OCI-LY1 (cell line): ENCODE measurements at regions not wholly inside any gene's neighbourhood (a gene's known extent, or its start where the extent isn't known, plus 50 kb on each side); places are given as distances from the start of the nearest gene placed in this dataset.

Experiments used
- H2AFZ ChIP-seq: fragments of 200-600 bp; sonication (generic), shearing (Covaris generic); 2 replicates; pipeline ENCODE4 v1.6.0; 2014; ENCODE audit warnings: antibody characterized with exemption, mild to moderate bottlenecking, low read length
- H3F3A ChIP-seq: fragments of 200-600 bp; sonication (generic), shearing (Covaris generic); 2 replicates; pipeline ENCODE4 v1.6.0; 2014; ENCODE audit warnings: mild to moderate bottlenecking, antibody characterized with exemption, low read length, moderate library complexity; ENCODE audit not compliant: insufficient read depth
- H3K27ac ChIP-seq: fragments of 200-600 bp; sonication (generic); 2 replicates; pipeline ENCODE4 v1.5.1; 2014; ENCODE audit warnings: low read length, mixed run types, mild to moderate bottlenecking, low read depth; ENCODE audit not compliant: poor library complexity, severe bottlenecking
- H3K27me3 ChIP-seq: fragments of 200-600 bp; sonication (generic); 2 replicates; pipeline ENCODE4 v1.6.0; 2014; ENCODE audit warnings: antibody characterized with exemption, mild to moderate bottlenecking, low read length, moderate library complexity; ENCODE audit not compliant: insufficient read depth
- H3K36me3 ChIP-seq: fragments of 200-600 bp; sonication (generic); 2 replicates; pipeline ENCODE4 v1.6.1; 2014; ENCODE audit warnings: mild to moderate bottlenecking, antibody characterized with exemption, low read length, moderate library complexity, mixed read lengths; ENCODE audit not compliant: insufficient read depth
- H3K4me1 ChIP-seq: fragments of 200-600 bp; sonication (generic); 2 replicates; pipeline ENCODE4 v1.5.1; 2014; ENCODE audit warnings: mild to moderate bottlenecking, low read length, moderate library complexity; ENCODE audit not compliant: insufficient read depth, severe bottlenecking
- H3K4me2 ChIP-seq: fragments of 200-600 bp; sonication (generic), shearing (Covaris generic); 2 replicates; pipeline ENCODE4 v1.6.1; 2014; ENCODE audit warnings: low read length
- H3K4me3 ChIP-seq: fragments of 200-600 bp; sonication (generic); 2 replicates; pipeline ENCODE4 v1.5.1; 2014; ENCODE audit warnings: low read length, low read depth, mild to moderate bottlenecking, mixed read lengths; ENCODE audit not compliant: poor library complexity, severe bottlenecking
- H3K79me2 ChIP-seq: fragments of 200-600 bp; shearing (Covaris generic); 2 replicates; pipeline ENCODE4 v1.6.1; 2016; ENCODE audit warnings: mixed run types, low read length, mixed read lengths; ENCODE audit not compliant: insufficient read depth
- H3K9ac ChIP-seq: fragments of 200-600 bp; sonication (generic), shearing (Covaris generic); 2 replicates; pipeline ENCODE4 v1.6.1; 2014; ENCODE audit warnings: mild to moderate bottlenecking, low read length, mixed read lengths
- H3K9me2 ChIP-seq: fragments of 200-600 bp; sonication (generic), shearing (Covaris generic); 2 replicates; pipeline ENCODE4 v1.6.1; 2014; ENCODE audit warnings: low read depth, mild to moderate bottlenecking, low read length, mixed read lengths
- H3K9me3 ChIP-seq: fragments of 200-600 bp; shearing (Covaris generic); 2 replicates; pipeline ENCODE4 v1.6.1; 2014; ENCODE audit warnings: low read length, mixed read lengths
- H4K20me1 ChIP-seq: fragments of 200-600 bp; sonication (generic), shearing (Covaris generic); 2 replicates; pipeline ENCODE4 v1.6.0; 2016; ENCODE audit warnings: mild to moderate bottlenecking, low read length; ENCODE audit not compliant: insufficient read depth
- EZH2 ChIP-seq: fragments of 200-600 bp; sonication (generic), shearing (Covaris generic); IDR thresholded peaks from 2 replicates; pipeline ENCODE4 v1.8.0; 2017; ENCODE audit warnings: borderline replicate concordance, mixed run types, mild to moderate bottlenecking, antibody characterized with exemption, low read length, moderate library complexity, mixed read lengths
- TF ChIP-seq, protein P1 (sequence below): fragments of 200-600 bp; sonication (generic), shearing (Covaris generic); IDR thresholded peaks from 2 replicates; pipeline ENCODE4 v1.5.1; 2017; ENCODE audit warnings: mild to moderate bottlenecking, antibody characterized with exemption, low read length, moderate library complexity, mixed read lengths

GRCh38 chr20:6641012-6641411 is 126.5 kb upstream of the BMP2 start:
- Histone ChIP-seq H3F3A (no peaks in the 10 kb centered on the region), H3K79me2 (no peaks in the 10 kb centered on the region), H3K27me3 (no peaks in the 10 kb centered on the region), H2AFZ (no peak overlapping the region), H3K9me3 (no peaks in the 10 kb centered on the region), H3K9me2 (no peaks in the 10 kb centered on the region), H4K20me1 (no peaks in the 10 kb centered on the region), H3K9ac (no peak overlapping the region), H3K4me3 (no peak overlapping the region), H3K36me3 (no peaks in the 10 kb centered on the region), H3K4me2 (no peak overlapping the region), H3K27ac (no peak overlapping the region), H3K4me1 (no peaks in the 10 kb centered on the region)
- no peak for TF ChIP-seq EZH2
- TF ChIP-seq, protein P1, sequence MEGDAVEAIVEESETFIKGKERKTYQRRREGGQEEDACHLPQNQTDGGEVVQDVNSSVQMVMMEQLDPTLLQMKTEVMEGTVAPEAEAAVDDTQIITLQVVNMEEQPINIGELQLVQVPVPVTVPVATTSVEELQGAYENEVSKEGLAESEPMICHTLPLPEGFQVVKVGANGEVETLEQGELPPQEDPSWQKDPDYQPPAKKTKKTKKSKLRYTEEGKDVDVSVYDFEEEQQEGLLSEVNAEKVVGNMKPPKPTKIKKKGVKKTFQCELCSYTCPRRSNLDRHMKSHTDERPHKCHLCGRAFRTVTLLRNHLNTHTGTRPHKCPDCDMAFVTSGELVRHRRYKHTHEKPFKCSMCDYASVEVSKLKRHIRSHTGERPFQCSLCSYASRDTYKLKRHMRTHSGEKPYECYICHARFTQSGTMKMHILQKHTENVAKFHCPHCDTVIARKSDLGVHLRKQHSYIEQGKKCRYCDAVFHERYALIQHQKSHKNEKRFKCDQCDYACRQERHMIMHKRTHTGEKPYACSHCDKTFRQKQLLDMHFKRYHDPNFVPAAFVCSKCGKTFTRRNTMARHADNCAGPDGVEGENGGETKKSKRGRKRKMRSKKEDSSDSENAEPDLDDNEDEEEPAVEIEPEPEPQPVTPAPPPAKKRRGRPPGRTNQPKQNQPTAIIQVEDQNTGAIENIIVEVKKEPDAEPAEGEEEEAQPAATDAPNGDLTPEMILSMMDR = no peak

DNA sequence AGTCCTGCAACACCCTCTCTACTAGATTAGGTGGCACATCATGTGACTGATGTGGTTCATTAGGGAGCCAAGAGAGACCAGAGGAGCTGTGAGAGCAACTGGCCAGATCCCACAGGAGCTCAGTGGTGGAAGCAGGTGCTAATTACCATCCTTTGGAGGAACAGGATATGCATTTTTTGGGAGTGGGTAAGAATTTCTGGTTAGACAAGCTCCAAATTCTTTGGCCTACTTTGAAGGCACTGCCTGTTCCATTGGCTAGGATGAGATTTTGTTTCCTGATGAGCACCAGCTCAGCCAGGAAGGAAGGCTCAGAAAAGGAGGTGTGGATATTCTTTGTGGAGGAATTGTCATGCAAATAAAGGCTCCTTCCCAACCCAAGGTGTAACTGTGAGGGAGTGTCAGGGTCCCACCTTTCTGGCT is 130.3 kb upstream of the BMP2 start:
- Histone ChIP-seq H3F3A (no peaks in the 10 kb centered on the region), H3K79me2 (no peaks in the 10 kb centered on the region), H3K4me2 (no peak overlapping the region), H4K20me1 (no peaks in the 10 kb centered on the region), H3K9me2 (no peaks in the 10 kb centered on the region), H3K27me3 (no peaks in the 10 kb centered on the region), H3K27ac (no peak overlapping the region), H3K9ac (no peak overlapping the region), H3K4me1 (no peaks in the 10 kb centered on the region), H3K4me3 (no peak overlapping the region), H2AFZ (no peak overlapping the region), H3K9me3 (no peaks in the 10 kb centered on the region), H3K36me3 (no peaks in the 10 kb centered on the region)
- no peak for TF ChIP-seq EZH2
- TF ChIP-seq, protein P1 = no peak

- no peaks in the 10 kb centered on the region for H3K36me3 ChIP-seq
- no peaks in the 10 kb centered on the region for H3K9me2 ChIP-seq
- H3K9ac ChIP-seq = no peak overlapping the region
- no peaks in the 10 kb centered on the region for H3K27me3 ChIP-seq
- no peak overlapping the region for H3K4me2 ChIP-seq
- no peak overlapping the region for H3K27ac ChIP-seq
- no peaks in the 10 kb centered on the region for H3K79me2 ChIP-seq
- H2AFZ ChIP-seq = no peak overlapping the region
- H3K4me1 ChIP-seq = no peaks in the 10 kb centered on the region
- H3F3A ChIP-seq = no peaks in the 10 kb centered on the region
- H3K4me3 ChIP-seq = no peak overlapping the region
- TF ChIP-seq, protein P1 = peak; percentile 24; the same call in 1 of the 2 replicates
- no peak for TF ChIP-seq EZH2
- H3K9me3 ChIP-seq = no peaks in the 10 kb centered on the region
- no peaks in the 10 kb centered on the region for H4K20me1 ChIP-seq
These were observed 131.0 kb upstream of the BMP2 start for GRCh38 chr20:6636209-6637159.
